ENCODE measurements at regions not wholly inside any gene's neighbourhood (a gene's known extent, or its start where the extent isn't known, plus 50 kb on each side); places are given as distances from the start of the nearest gene placed in this dataset.

DNA sequence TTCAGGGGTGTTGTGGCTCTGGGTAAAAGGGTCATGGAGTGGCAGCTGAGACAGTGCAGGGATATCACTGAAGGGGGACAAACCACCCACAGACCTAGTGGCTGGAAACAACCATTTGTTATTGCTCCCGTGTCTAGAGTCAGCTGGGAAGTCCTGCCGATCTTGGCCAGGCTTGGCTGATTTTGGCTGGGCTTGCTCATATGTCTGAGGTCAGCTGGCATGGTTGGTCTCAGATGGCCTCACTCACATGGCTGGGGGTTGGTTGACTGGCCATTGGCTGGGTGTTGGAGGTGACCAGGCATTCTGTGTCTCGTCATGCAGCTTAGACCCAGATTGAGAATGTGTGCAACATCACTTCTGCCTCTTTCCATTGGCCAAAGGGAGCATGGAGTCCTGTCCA, 203.8 kb upstream of the POU3F1 start:
- Histone ChIP-seq H3K79me2 (ENCODE audit: insufficient read depth, low read length) (no peaks in the 10 kb centered on the region), H3K27ac (ENCODE audit: insufficient read length, low read depth, low read length) (no peak overlapping the region), H2BK20ac (ENCODE audit: low read depth, low read length, poor library complexity, severe bottlenecking) (no peak overlapping the region), H3K18ac (ENCODE audit: insufficient read length, low read depth, low read length) (no peak overlapping the region), H2BK5ac (ENCODE audit: insufficient read length, low read length) (no peak overlapping the region), H3K79me1 (ENCODE audit: insufficient read depth, low read depth, low read length, poor library complexity, severe bottlenecking) (no peaks in the 10 kb centered on the region), H4K20me1 (ENCODE audit: control insufficient read depth, insufficient read depth, insufficient read length) (no peaks in the 10 kb centered on the region), H2BK12ac (ENCODE audit: insufficient read length, low read depth, low read length) (no peak overlapping the region), H3K14ac (ENCODE audit: insufficient read depth, low read length) (no peak overlapping the region), H3K56ac (ENCODE audit: insufficient read length, low read depth, low read length) (no peak overlapping the region), H3K4me1 (ENCODE audit: insufficient read depth, low read length) (no peaks in the 10 kb centered on the region), H3K27me3 (ENCODE audit: insufficient read depth, low read length) (no peaks in the 10 kb centered on the region), H2AK5ac (ENCODE audit: insufficient read length, low read length) (no peak overlapping the region), H3K4ac (ENCODE audit: low read depth, low read length) (no peak overlapping the region), H2AFZ (ENCODE audit: low read length) (no peak overlapping the region), H3K4me2 (ENCODE audit: insufficient read depth, insufficient read length, low read length) (no peak overlapping the region), H3K23me2 (ENCODE audit: insufficient read length, low read depth, low read length, poor library complexity, severe bottlenecking) (no peaks in the 10 kb centered on the region), H2BK15ac (ENCODE audit: low read depth, low read length) (no peak overlapping the region), H4K5ac (ENCODE audit: insufficient read length, low read depth, low read length) (no peak overlapping the region), H3K9me3 (ENCODE audit: control insufficient read depth, low read depth, low read length) (no peaks in the 10 kb centered on the region), H4K8ac (replicated peaks; ENCODE audit: insufficient read length, low read depth, low read length) (no peak overlapping the region), H3T11ph (ENCODE audit: low read length) (no peak overlapping the region), H2BK120ac (ENCODE audit: low read depth, low read length, poor library complexity, severe bottlenecking) (no peak overlapping the region), H4K91ac (ENCODE audit: insufficient read length, low read depth, low read length) (no peak overlapping the region), H3K9ac (ENCODE audit: extremely low read depth, insufficient read length, low read length) (no peak overlapping the region), H3K23ac (ENCODE audit: insufficient read length, low read depth, low read length) (no peak overlapping the region)
- Mint-ChIP-seq H3K36me3 (ENCODE audit: insufficient read depth in 1 of 3, low read depth in 3 of 3) (no peaks in the 10 kb centered on the region; a peak in 2 of 7 replicates), H3K27ac (no peak overlapping the region; a peak in 1 of 7 replicates), H3K27me3 (ENCODE audit: low read depth) (peaks cover 10% of the 10 kb centered on the region), H3K4me1 (peaks cover 17 to 23% of the 10 kb centered on the region in 2 experiments), H3K4me3 (no peak overlapping the region), H3K9me3 (peaks cover 0 to 2% of the 10 kb centered on the region in 2 experiments; a peak in 1 of 5 replicates)
- TF ChIP-seq, protein P1, sequence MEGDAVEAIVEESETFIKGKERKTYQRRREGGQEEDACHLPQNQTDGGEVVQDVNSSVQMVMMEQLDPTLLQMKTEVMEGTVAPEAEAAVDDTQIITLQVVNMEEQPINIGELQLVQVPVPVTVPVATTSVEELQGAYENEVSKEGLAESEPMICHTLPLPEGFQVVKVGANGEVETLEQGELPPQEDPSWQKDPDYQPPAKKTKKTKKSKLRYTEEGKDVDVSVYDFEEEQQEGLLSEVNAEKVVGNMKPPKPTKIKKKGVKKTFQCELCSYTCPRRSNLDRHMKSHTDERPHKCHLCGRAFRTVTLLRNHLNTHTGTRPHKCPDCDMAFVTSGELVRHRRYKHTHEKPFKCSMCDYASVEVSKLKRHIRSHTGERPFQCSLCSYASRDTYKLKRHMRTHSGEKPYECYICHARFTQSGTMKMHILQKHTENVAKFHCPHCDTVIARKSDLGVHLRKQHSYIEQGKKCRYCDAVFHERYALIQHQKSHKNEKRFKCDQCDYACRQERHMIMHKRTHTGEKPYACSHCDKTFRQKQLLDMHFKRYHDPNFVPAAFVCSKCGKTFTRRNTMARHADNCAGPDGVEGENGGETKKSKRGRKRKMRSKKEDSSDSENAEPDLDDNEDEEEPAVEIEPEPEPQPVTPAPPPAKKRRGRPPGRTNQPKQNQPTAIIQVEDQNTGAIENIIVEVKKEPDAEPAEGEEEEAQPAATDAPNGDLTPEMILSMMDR (conservative IDR thresholded peaks at IDR 0.05) = no peak
- WGBS (ENCODE audit: extremely low coverage, insufficient read length, low lambda C conversion rate) = no CpG with 5 or more reads among the region's 3 CpGs
- DNase-seq = no peak

All from H9 (cell line).